K562 (cell line): ENCODE measurements at regions not wholly inside any gene's neighbourhood (a gene's known extent, or its start where the extent isn't known, plus 50 kb on each side); places are given as distances from the start of the nearest gene placed in this dataset.

Experiments
- KDM1A ChIP-seq, 2 experiments: fragments of 450-650 bp; IDR thresholded peaks; 2 replicates each; pipeline ENCODE4 v1.6.1; 2016; ENCODE audit warnings: mild to moderate bottlenecking in 2 of 2
- MTF1 ChIP-seq: fragments of 250-450 bp; sonication (Bioruptor Pico); IDR thresholded peaks from 2 replicates; pipeline ENCODE4 v1.9.0; 2021; ENCODE audit warnings: moderate library complexity, mild to moderate bottlenecking, inconsistent platforms, borderline replicate concordance
- RBM39 ChIP-seq: fragments of 200-400 bp; formaldehyde crosslinking; optimal IDR thresholded peaks from 2 replicates; pipeline ENCODE3; 2018; ENCODE audit warnings: low read depth, low read length
- TF ChIP-seq, protein P1 (sequence below), 3 experiments: IDR thresholded peaks in 2 of 3; conservative IDR thresholded peaks in 1 of 3; 2 replicates each; pipeline ENCODE4 v1.5.1; 2011 to 2012; ENCODE audit warnings: low read length in 3 of 3, mild to moderate bottlenecking in 3 of 3, control low read depth in 2 of 3, improper control_type of control experiment in 1 of 3, inconsistent platforms in 1 of 3, low read depth in 1 of 3, mixed read lengths in 1 of 3, moderate library complexity in 1 of 3; ENCODE audit not compliant: insufficient read depth in 2 of 3
- TF ChIP-seq, protein P2 (sequence below), 3 experiments: fragments of 200-800 bp in 1 of 3; fragments of 250-450 bp in 1 of 3; fragments of 450-650 bp in 1 of 3; sonication (Bioruptor Pico) in 1 of 3; sonication (Bioruptor generic) in 1 of 3; formaldehyde crosslinking in 1 of 3; IDR thresholded peaks; 2 replicates each; pipeline versions ENCODE4 v1.6.1 to v1.8.0; 2016 to 2022; ENCODE audit warnings: mild to moderate bottlenecking in 2 of 3, missing genetic modification characterization in 2 of 3, missing compliant biosample characterization in 1 of 3, moderate library complexity in 1 of 3
- TF ChIP-seq, protein P3 (sequence below): IDR thresholded peaks from 3 replicates; pipeline ENCODE4 v1.6.1; 2011; ENCODE audit warnings: borderline replicate concordance, mild to moderate bottlenecking, moderate library complexity; ENCODE audit not compliant: insufficient read length; ENCODE audit errors: extremely low read depth
- TF ChIP-seq, protein P4 (sequence below): fragments of 250-450 bp; sonication (Bioruptor Pico); IDR thresholded peaks from 2 replicates; pipeline ENCODE4 v1.4.0; 2020
- TF ChIP-seq, protein P5 (sequence below): sonication (generic); formaldehyde crosslinking; IDR thresholded peaks from 2 replicates; pipeline ENCODE4 v1.8.1; 2022; ENCODE audit warnings: missing genetic modification reagents

DNA sequence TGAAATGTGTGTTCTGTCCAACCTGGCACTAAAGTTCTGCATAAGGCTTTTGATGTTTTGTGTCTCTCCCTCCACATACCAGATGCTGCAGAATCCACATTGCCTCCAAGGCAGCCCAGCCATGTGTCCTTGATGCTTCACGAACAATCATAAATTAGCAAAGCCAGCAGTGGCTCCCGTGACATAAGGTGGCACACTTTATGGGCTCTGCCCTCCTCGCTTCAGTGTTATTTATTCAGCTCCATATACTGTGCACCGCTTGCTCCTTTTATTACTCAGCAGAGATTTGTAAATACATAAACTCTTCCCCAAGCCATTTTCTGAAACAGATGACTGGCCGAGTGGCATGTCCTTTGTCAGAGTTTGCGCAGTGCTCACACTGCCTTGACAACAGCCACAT, 112.8 kb upstream of the SLC35F3 start:
- TF ChIP-seq, protein P1, sequence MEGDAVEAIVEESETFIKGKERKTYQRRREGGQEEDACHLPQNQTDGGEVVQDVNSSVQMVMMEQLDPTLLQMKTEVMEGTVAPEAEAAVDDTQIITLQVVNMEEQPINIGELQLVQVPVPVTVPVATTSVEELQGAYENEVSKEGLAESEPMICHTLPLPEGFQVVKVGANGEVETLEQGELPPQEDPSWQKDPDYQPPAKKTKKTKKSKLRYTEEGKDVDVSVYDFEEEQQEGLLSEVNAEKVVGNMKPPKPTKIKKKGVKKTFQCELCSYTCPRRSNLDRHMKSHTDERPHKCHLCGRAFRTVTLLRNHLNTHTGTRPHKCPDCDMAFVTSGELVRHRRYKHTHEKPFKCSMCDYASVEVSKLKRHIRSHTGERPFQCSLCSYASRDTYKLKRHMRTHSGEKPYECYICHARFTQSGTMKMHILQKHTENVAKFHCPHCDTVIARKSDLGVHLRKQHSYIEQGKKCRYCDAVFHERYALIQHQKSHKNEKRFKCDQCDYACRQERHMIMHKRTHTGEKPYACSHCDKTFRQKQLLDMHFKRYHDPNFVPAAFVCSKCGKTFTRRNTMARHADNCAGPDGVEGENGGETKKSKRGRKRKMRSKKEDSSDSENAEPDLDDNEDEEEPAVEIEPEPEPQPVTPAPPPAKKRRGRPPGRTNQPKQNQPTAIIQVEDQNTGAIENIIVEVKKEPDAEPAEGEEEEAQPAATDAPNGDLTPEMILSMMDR (IDR thresholded peaks at IDR 0.05 in 2 of 3, conservative IDR thresholded peaks at IDR 0.05 in 1 of 3; ENCODE audit: insufficient read depth in 2 of 3, low read depth in 1 of 3, low read length in 3 of 3) = no peak
- TF ChIP-seq, protein P2, sequence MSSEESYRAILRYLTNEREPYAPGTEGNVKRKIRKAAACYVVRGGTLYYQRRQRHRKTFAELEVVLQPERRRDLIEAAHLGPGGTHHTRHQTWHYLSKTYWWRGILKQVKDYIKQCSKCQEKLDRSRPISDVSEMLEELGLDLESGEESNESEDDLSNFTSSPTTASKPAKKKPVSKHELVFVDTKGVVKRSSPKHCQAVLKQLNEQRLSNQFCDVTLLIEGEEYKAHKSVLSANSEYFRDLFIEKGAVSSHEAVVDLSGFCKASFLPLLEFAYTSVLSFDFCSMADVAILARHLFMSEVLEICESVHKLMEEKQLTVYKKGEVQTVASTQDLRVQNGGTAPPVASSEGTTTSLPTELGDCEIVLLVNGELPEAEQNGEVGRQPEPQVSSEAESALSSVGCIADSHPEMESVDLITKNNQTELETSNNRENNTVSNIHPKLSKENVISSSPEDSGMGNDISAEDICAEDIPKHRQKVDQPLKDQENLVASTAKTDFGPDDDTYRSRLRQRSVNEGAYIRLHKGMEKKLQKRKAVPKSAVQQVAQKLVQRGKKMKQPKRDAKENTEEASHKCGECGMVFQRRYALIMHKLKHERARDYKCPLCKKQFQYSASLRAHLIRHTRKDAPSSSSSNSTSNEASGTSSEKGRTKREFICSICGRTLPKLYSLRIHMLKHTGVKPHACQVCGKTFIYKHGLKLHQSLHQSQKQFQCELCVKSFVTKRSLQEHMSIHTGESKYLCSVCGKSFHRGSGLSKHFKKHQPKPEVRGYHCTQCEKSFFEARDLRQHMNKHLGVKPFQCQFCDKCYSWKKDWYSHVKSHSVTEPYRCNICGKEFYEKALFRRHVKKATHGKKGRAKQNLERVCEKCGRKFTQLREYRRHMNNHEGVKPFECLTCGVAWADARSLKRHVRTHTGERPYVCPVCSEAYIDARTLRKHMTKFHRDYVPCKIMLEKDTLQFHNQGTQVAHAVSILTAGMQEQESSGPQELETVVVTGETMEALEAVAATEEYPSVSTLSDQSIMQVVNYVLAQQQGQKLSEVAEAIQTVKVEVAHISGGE (CRISPR knock-in tag; IDR thresholded peaks at IDR 0.05) = no peak
- TF ChIP-seq, protein P3, sequence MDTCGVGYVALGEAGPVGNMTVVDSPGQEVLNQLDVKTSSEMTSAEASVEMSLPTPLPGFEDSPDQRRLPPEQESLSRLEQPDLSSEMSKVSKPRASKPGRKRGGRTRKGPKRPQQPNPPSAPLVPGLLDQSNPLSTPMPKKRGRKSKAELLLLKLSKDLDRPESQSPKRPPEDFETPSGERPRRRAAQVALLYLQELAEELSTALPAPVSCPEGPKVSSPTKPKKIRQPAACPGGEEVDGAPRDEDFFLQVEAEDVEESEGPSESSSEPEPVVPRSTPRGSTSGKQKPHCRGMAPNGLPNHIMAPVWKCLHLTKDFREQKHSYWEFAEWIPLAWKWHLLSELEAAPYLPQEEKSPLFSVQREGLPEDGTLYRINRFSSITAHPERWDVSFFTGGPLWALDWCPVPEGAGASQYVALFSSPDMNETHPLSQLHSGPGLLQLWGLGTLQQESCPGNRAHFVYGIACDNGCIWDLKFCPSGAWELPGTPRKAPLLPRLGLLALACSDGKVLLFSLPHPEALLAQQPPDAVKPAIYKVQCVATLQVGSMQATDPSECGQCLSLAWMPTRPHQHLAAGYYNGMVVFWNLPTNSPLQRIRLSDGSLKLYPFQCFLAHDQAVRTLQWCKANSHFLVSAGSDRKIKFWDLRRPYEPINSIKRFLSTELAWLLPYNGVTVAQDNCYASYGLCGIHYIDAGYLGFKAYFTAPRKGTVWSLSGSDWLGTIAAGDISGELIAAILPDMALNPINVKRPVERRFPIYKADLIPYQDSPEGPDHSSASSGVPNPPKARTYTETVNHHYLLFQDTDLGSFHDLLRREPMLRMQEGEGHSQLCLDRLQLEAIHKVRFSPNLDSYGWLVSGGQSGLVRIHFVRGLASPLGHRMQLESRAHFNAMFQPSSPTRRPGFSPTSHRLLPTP = no peak
- TF ChIP-seq, protein P4, sequence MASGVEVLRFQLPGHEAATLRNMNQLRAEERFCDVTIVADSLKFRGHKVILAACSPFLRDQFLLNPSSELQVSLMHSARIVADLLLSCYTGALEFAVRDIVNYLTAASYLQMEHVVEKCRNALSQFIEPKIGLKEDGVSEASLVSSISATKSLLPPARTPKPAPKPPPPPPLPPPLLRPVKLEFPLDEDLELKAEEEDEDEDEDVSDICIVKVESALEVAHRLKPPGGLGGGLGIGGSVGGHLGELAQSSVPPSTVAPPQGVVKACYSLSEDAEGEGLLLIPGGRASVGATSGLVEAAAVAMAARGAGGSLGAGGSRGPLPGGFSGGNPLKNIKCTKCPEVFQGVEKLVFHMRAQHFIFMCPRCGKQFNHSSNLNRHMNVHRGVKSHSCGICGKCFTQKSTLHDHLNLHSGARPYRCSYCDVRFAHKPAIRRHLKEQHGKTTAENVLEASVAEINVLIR = no peak
- TF ChIP-seq MTF1 (CRISPR knock-in tag) (no peak), KDM1A (IDR thresholded peaks at IDR 0.05) (no peak), RBM39 (no peak)
- TF ChIP-seq, protein P5, sequence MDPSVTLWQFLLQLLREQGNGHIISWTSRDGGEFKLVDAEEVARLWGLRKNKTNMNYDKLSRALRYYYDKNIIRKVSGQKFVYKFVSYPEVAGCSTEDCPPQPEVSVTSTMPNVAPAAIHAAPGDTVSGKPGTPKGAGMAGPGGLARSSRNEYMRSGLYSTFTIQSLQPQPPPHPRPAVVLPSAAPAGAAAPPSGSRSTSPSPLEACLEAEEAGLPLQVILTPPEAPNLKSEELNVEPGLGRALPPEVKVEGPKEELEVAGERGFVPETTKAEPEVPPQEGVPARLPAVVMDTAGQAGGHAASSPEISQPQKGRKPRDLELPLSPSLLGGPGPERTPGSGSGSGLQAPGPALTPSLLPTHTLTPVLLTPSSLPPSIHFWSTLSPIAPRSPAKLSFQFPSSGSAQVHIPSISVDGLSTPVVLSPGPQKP = no peak
